ENCODE measurements at regions not wholly inside any gene's neighbourhood (a gene's known extent, or its start where the extent isn't known, plus 50 kb on each side); places are given as distances from the start of the nearest gene placed in this dataset.

DNA sequence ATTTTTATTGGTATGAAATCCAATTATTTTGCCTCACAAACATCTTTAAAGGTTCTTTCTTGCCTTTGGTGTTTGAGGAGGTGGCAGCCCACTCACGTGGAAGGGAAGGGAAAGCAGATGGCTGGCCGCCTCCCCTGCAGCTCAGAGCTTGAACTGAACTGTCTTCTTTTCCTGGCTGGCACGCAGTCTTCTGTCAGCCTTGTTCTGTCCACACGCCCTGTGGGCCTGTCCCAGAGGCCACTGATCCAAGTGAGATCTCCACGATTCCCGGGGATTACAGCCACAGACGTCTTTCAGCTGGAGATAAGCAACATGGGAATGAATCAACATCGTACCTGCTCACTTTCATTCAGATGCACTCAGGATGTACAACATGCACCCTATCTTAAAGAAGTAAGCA, 73.3 kb downstream of the TMEM18 start:
- H3K27me3 Mint-ChIP-seq (ENCODE audit: low read depth, poor library complexity): peaks cover 10% of the 10 kb centered on the region
- DNase-seq: no peak
- peak overlapping the region; percentile 13 for H3K27ac Mint-ChIP-seq
- no peaks in the 10 kb centered on the region for H3K36me3 Mint-ChIP-seq (ENCODE audit: low read depth)
- H3K4me3 Mint-ChIP-seq: no peak overlapping the region
- TF ChIP-seq, protein P1, sequence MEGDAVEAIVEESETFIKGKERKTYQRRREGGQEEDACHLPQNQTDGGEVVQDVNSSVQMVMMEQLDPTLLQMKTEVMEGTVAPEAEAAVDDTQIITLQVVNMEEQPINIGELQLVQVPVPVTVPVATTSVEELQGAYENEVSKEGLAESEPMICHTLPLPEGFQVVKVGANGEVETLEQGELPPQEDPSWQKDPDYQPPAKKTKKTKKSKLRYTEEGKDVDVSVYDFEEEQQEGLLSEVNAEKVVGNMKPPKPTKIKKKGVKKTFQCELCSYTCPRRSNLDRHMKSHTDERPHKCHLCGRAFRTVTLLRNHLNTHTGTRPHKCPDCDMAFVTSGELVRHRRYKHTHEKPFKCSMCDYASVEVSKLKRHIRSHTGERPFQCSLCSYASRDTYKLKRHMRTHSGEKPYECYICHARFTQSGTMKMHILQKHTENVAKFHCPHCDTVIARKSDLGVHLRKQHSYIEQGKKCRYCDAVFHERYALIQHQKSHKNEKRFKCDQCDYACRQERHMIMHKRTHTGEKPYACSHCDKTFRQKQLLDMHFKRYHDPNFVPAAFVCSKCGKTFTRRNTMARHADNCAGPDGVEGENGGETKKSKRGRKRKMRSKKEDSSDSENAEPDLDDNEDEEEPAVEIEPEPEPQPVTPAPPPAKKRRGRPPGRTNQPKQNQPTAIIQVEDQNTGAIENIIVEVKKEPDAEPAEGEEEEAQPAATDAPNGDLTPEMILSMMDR (IDR thresholded peaks at IDR 0.05): no peak
- H3K4me1 Mint-ChIP-seq: peaks cover 10% of the 10 kb centered on the region
- H3K9me3 Mint-ChIP-seq: no peaks in the 10 kb centered on the region

DNA sequence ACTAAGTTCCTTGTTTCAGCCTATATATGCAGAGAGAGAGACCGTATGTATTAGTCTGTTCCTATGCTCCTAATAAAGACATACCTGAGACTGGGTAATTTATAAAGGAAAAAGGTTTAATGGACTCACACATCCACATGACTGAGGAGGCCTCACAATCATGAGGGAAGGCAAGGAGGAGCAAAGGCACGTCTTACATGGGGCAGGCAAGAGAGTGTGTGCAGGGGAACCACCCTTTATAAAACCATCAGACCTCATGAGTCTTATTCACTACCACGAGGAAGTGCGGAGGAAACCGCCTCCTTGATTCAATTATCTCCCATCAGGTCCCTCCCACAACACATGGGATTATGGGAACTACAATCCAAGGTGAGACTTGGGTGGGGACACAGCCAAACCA, 73.8 kb downstream of the TMEM18 start:
- no peaks in the 10 kb centered on the region for H3K9me3 Mint-ChIP-seq
- H3K36me3 Mint-ChIP-seq (ENCODE audit: low read depth): no peaks in the 10 kb centered on the region
- H3K4me3 Mint-ChIP-seq: no peak overlapping the region
- TF ChIP-seq, protein P1 (IDR thresholded peaks at IDR 0.05): no peak
- no peak overlapping the region for H3K27ac Mint-ChIP-seq
- H3K4me1 Mint-ChIP-seq: peaks cover 10% of the 10 kb centered on the region
- DNase-seq: no peak
- peaks cover 10% of the 10 kb centered on the region for H3K27me3 Mint-ChIP-seq (ENCODE audit: low read depth, poor library complexity)

DNA sequence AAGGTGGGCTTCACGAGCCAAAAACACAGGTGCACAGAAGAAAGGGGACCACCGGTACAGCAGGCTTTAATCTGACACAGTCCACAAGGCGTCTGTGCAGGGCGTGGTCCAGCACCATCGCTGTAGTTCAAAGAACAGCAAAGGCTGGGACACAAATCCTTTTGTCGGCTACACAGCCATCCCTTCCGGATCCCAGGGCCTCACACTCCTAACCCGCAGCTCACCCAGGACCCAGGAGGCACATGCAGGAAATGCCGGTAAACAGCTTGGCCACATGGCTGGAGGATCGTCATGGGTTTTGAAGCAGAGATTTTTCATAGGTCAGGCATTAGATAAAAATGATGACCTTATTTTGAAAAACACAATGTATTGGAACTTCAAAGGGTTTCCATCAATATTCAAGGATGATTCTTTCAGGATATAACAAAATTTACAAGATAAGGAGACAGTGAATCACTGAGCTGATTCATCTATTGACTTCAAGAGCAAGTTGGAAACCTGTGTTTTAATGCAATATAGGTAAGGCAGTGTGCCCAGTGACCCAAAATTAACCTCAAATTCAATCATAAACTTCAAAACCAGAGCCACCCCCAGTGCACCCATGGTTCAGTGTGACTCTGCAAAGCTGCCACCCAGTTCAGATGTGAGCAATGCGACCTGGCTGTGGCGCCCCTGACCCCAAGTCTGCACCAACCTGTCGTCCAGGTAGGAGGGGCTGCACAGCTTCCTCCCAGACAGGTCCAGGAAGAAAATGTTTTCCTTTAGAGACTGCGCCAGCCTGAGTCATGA, 74.4 kb downstream of the TMEM18 start:
- Mint-ChIP-seq H3K36me3 (ENCODE audit: low read depth) (no peaks in the 10 kb centered on the region), H3K9me3 (peaks cover 5% of the 10 kb centered on the region), H3K27me3 (ENCODE audit: low read depth, poor library complexity) (peaks cover 10% of the 10 kb centered on the region), H3K4me3 (no peak overlapping the region), H3K27ac (peak overlapping the region; percentile 57), H3K4me1 (peaks cover 10% of the 10 kb centered on the region)
- TF ChIP-seq, protein P1 (IDR thresholded peaks at IDR 0.05): no peak
- no peak for DNase-seq

DNA sequence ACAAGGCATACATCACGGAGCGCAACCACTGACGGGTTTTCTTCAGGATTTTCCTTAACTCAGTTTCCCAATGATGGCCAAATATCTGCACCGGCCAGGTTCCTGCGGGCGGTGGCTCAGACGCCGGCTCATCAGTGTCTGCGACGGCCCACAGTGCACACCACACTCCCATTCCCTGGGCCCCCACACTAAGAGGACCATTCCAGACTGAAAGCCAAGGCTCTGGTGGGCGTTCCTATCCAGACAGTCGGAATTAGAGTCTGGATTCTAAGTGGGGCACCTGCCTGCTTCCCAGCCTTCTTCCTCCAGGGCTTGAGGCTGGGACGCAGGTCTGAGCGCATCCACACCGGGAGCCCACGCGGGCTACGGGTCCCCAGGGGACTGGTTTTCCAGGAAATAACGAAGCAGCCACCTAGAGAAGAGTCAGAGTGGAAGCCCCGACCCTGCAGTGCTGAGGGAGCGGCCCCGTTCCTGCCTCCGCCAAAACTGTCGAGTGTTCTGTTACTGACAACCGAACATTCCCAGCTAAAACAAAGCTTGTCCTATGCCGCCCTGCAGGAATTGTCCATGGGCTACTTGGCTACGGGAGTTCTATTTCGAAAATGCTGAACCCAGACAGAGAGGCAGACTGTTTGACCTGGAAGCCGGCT, 75.3 kb downstream of the TMEM18 start:
- Mint-ChIP-seq H3K9me3 (peaks cover 6% of the 10 kb centered on the region), H3K4me1 (peaks cover 10% of the 10 kb centered on the region), H3K4me3 (no peak overlapping the region), H3K36me3 (ENCODE audit: low read depth) (no peaks in the 10 kb centered on the region), H3K27me3 (ENCODE audit: low read depth, poor library complexity) (peaks cover 10% of the 10 kb centered on the region), H3K27ac (no peak overlapping the region)
- DNase-seq: no peak
- TF ChIP-seq, protein P1 (IDR thresholded peaks at IDR 0.05): no peak

DNA sequence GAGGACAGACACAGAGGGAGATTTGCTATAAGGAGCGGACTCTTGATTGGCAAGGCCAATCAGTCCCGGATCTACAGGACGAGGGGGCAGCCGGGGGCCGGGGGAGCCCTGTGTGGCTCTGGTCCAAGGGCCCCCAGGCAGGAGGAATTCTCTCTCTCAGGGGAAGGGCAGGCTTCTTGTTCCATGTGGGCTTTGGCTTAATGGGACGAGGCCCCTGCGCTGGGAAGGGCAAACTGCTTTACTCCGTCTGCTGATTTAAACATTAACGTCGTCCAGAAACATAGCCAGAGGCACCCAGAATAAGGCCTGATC, 75.9 kb downstream of the TMEM18 start:
- H3K36me3 Mint-ChIP-seq (ENCODE audit: low read depth): no peaks in the 10 kb centered on the region
- H3K27me3 Mint-ChIP-seq (ENCODE audit: low read depth, poor library complexity): peaks cover 6% of the 10 kb centered on the region
- TF ChIP-seq, protein P1 (IDR thresholded peaks at IDR 0.05): no peak
- H3K4me3 Mint-ChIP-seq: no peak overlapping the region
- peaks cover 15% of the 10 kb centered on the region for H3K4me1 Mint-ChIP-seq
- H3K9me3 Mint-ChIP-seq: peaks cover 6% of the 10 kb centered on the region
- no peak for DNase-seq
- no peak overlapping the region for H3K27ac Mint-ChIP-seq

Measured in nephron progenitor cell (in vitro differentiated cells).